Fibroblast of skin of left quadriceps (primary cell): ENCODE measurements at regions not wholly inside any gene's neighbourhood (a gene's known extent, or its start where the extent isn't known, plus 50 kb on each side); places are given as distances from the start of the nearest gene placed in this dataset.

Experiments
- DNase-seq, 2 experiments: peaks; one replicate each; pipeline ENCODE4 v3.0.0-alpha.2; 2013; ENCODE audit warnings: low read depth in 2 of 2

- no peak for DNase-seq
Observed at GRCh38 chr9:119829748-119830147, 460.5 kb upstream of the BRINP1 start.

GRCh38 chr9:119829186-119829585, 460.0 kb upstream of the BRINP1 start:
- no peak for DNase-seq

- DNase-seq, result no peak
Observed at GRCh38 chr9:119827526-119827925, 458.3 kb upstream of the BRINP1 start.

GRCh38 chr9:119827126-119827525, 457.9 kb upstream of the BRINP1 start:
- DNase-seq, result no peak

- no peak for DNase-seq
Observed at GRCh38 chr9:119818726-119819435, 449.6 kb upstream of the BRINP1 start.

GRCh38 chr9:119810645-119811429, 441.6 kb upstream of the BRINP1 start:
- DNase-seq, result peak; percentile 4

GRCh38 chr9:119803679-119804078, 434.4 kb upstream of the BRINP1 start:
- DNase-seq, result no peak

GRCh38 chr9:119802621-119803020, 433.4 kb upstream of the BRINP1 start:
- DNase-seq, result no peak

GRCh38 chr9:119802133-119802532, 432.9 kb upstream of the BRINP1 start:
- DNase-seq, result no peak

- DNase-seq, result no peak
Observed at GRCh38 chr9:119801311-119801710, 432.1 kb upstream of the BRINP1 start.

GRCh38 chr9:119795395-119795794, 426.2 kb upstream of the BRINP1 start:
- DNase-seq, result no peak

- DNase-seq, result no peak
Observed at GRCh38 chr9:119794836-119795235, 425.6 kb upstream of the BRINP1 start.

GRCh38 chr9:119793218-119793617, 424.0 kb upstream of the BRINP1 start:
- no peak for DNase-seq

- DNase-seq, result no peak
Observed at GRCh38 chr9:119792242-119792641, 423.0 kb upstream of the BRINP1 start.

- no peak for DNase-seq
Observed at GRCh38 chr9:119789987-119790386, 420.8 kb upstream of the BRINP1 start.

GRCh38 chr9:119788921-119789320, 419.7 kb upstream of the BRINP1 start:
- DNase-seq, result no peak

- no peak for DNase-seq
Observed at GRCh38 chr9:119781886-119782285, 412.7 kb upstream of the BRINP1 start.

- DNase-seq, result no peak
Observed at GRCh38 chr9:119775410-119775809, 406.2 kb upstream of the BRINP1 start.

- no peak for DNase-seq
Observed at GRCh38 chr9:119773823-119774222, 404.6 kb upstream of the BRINP1 start.

- no peak for DNase-seq
Observed at GRCh38 chr9:119771341-119771740, 402.1 kb upstream of the BRINP1 start.

GRCh38 chr9:119768266-119768665, 399.0 kb upstream of the BRINP1 start:
- DNase-seq, result no peak

- no peak for DNase-seq
Observed at GRCh38 chr9:119765632-119766175, 396.5 kb upstream of the BRINP1 start.

- DNase-seq, result no peak
Observed at GRCh38 chr9:119763260-119763659, 394.0 kb upstream of the BRINP1 start.
